GM21360 (cell line): ENCODE measurements at regions not wholly inside any gene's neighbourhood (a gene's known extent, or its start where the extent isn't known, plus 50 kb on each side); places are given as distances from the start of the nearest gene placed in this dataset.
"Not testable (repeated sequence)": the region's sequence is repeated elsewhere in the genome, so short reads cannot be mapped to it uniquely, and the experiment has no call there.

Source experiments
- ATAC-seq: cut with Tn5 transposase; IDR thresholded peaks from one replicate; pipeline ENCODE4 v1.9.1; 2021; ENCODE audit warnings: mild to moderate bottlenecking, moderate library complexity; ENCODE audit not compliant: unreplicated experiment

GRCh38 chr5:103896593-103896992 lies 334.0 kb upstream of the NUDT12 start:
- ATAC-seq: no peak

GRCh38 chr5:103895738-103896137 lies 333.1 kb upstream of the NUDT12 start:
- no peak for ATAC-seq

- no peak for ATAC-seq
Observed at GRCh38 chr5:103894882-103895281, 332.3 kb upstream of the NUDT12 start.

DNA sequence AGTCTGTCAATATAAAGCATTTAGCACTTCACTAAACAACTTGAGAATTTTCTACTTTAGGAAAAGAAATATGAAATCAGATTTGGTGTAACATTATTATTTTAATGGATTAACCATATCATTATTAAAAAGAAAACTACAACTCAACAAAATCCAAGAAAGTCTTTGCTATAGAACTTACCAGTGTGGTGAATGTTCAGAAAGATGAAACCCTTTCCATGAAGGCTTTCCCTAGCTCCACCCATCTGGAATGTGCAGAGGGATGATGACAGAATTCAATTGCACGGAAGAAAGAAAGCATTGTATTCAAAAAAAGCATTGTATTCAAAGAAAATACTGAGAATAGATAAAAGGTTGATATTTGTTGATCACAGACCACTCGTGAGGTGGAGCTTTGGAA lies 328.6 kb upstream of the NUDT12 start:
- no peak for ATAC-seq

DNA sequence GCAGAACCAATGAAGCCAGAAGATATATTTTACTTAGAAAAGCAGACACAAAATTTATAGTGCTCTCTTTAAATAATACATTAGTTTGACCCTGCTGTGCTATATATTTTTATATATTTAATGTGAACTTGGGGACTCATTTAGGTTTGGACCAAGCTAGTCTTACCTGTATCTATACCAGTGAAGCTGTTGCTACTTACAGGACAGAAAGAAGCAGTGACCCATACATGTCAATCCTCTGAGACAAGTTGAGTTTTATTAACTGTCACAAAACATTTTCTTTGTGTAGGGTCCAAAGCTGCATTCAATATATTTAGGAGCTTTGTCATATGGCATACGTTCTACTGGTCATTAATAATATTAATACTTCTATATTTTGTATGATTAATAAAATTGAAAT lies 327.7 kb upstream of the NUDT12 start:
- ATAC-seq: no peak

DNA sequence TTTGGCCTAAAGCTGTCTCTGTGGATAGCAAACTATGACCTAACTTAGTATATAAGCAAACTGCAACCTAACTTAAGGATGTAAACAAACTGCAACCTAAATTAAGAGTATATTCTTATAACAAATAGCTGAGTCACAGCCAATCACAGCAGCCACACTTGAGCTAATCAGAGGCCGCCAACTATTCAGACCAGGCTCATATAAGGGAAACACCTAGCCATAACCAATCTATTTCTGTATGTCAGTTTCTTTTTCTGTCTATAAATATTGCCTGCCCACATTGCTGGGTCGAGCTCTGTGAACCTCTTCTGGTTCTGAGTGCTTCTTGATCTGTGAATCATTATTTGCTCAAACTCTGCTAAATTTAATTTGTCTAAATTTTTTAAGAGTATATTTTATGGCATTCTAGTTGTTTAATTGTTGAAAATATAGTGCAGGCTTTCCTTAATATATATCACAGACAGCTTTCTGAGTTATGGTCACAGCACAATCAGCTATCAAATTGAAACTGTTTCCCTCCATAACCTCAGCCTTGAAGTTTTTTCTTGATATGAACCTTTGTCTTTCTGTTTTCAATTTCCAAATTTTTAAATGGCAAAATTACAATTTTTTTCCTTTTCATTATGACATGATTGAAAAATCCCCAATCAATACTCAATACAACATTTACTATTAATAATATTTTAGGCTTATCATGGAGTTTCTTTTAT lies 327.1 kb upstream of the NUDT12 start:
- peak; percentile 89 for ATAC-seq

DNA sequence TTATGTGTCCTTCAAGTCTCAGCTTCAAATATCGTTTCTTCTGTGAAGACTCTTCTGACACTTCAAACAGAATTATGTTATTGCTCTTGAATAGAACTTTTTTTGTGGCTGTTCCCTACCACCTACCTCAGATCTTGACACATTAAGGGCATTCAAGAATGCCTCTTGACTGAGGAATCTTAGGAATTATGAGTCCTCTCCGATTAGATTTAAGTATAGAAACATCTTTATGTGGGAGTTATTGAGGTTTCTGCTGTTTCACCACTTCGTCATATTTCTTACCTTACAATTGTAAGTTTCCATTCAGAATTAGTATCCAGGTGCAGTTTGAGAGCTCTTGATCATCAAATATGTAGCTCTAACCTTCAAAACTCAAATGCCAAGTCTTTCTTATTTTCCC lies 324.2 kb upstream of the NUDT12 start:
- ATAC-seq: no peak

GRCh38 chr5:103883143-103883542 lies 320.6 kb upstream of the NUDT12 start:
- no peak for ATAC-seq

GRCh38 chr5:103881560-103881959 lies 319.0 kb upstream of the NUDT12 start:
- no peak for ATAC-seq

DNA sequence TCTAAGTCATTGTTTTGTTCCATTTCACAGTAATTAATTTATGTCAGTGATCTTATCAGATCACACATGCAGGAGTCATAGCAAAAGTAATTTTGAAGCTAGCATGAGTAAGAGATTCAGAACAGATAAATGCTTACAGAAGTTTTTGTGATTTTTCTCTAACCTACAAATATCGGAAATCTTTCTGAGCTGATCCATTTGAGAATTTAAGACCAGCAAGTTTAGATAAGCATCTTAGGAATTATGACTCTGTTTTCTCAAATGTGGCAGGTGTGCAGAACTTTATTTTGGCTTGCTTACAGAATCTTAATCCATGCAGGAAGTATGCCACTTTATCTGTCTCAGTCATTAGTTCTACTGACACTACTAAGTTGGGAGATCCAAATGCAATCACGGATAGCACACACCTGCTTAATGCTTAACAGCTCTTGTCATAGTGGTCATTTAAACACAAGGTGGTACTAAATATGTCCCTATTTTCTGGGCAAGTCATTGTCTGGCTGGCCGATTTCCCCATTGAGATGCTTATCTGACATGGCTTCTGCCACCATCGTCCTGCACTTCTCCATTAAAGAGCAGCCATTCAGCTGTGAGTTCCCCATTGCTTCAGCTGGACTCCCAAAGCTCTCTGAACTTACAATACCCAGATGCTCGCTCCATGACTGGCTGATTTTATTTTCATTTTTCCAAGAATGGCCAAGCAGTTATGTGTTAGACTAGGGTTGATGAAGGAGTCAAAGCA lies 305.4 kb upstream of the NUDT12 start:
- ATAC-seq: no peak

GRCh38 chr5:103866169-103866568 lies 303.6 kb upstream of the NUDT12 start:
- no peak for ATAC-seq

GRCh38 chr5:103862398-103862797 lies 299.8 kb upstream of the NUDT12 start:
- no peak for ATAC-seq

- no peak for ATAC-seq
Observed at GRCh38 chr5:103860327-103860726, 297.7 kb upstream of the NUDT12 start.

DNA sequence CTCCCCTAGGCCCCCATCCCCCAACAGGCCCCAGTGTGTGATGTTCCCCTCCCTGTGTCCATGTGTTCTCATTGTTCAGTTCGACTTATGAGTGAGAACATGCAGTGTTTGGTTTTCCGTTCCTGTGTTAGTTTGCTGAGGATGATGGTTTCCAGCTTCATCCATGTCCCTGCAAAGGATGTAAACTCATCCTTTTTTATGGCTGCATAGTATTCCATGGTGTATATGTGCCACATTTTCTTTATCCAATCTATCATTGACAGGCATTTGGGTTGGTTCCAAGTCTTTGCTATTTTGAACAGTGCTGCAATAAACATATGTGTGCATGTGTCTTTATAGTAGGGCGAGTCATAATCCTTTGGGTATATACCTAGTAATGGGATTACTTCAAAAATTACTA lies 295.8 kb upstream of the NUDT12 start:
- not testable (repeated sequence) for ATAC-seq

DNA sequence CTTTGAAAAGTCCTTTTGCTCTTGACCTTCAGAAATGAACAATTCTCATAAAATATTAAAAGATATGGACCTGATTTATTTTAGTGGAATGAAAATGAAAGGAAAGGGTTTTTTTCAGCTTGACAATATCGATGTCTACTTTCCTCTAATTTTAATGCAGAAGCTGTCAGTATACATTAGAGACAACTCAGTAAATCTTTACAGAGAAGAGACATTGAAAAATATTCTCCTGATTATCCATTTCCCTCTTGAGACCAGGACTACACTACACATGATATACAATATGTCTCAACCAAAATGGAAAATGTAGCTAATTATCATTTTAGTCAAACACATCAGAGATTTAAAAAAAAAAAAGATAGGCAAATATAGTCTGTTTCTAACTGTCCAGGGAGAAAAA lies 288.5 kb upstream of the NUDT12 start:
- no peak for ATAC-seq

- peak; percentile 55 for ATAC-seq
Observed at GRCh38 chr5:103849934-103850333, 287.3 kb upstream of the NUDT12 start.

DNA sequence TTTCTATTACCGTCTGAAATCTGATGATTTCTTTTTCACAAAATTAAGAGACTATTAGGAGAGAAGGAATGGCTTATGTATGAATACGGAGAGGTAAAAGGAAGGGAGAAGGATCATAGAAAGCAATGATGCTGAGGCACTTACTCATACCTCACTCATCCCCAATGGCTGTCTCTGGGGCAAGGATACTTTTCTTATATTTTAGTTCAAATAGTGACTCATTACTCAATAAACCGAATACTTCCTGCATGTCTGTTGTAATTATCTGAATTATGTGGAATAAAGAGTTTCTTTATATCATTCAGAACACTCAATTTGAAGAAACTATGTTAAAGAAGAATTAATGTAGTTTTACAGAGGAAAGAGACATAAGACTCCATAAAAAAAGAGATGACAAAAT lies 284.5 kb upstream of the NUDT12 start:
- no peak for ATAC-seq

- ATAC-seq: no peak
Observed at GRCh38 chr5:103842936-103843335, 280.3 kb upstream of the NUDT12 start.

- ATAC-seq: no peak
Observed at GRCh38 chr5:103840600-103840999, 278.0 kb upstream of the NUDT12 start.

- ATAC-seq: no peak
Observed at GRCh38 chr5:103834216-103834615, 271.6 kb upstream of the NUDT12 start.

DNA sequence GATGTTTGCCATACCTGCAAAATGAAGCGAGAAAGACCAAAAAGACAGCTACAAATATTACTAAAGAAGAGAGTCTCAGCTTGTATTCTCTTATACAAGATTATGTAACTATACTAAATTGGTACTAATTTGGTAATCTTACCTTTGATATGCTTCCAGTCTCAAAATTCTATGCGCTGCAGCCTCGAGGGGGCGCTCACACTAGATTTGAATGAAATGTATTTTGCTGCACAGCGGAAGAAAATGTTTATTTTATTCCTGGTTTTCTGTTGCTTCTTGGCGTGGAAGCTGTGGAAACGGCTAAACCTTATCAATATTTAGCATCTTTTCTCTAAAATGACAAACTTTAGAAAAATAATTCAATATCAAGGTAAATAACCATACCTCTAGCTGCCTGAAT lies 267.0 kb upstream of the NUDT12 start:
- no peak for ATAC-seq

DNA sequence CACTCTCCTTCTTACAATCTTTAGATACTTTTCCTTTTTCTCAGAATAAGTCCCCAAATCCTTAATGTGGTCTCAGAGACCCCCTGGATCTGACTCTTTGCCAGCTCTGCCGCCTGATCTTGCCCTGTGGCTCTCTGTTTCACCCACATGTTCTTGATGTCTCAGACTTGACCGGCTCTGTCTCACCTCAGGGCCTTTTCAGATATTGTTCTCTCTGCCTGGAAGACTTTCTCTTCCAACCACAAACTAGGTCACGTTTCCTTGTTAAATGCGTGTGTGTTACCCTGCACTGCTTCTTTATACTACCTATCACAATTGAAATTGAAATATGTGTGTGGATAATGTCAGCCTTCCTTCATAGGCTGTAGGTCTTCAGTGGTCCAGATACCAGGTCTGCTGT lies 265.4 kb upstream of the NUDT12 start:
- ATAC-seq: no peak

DNA sequence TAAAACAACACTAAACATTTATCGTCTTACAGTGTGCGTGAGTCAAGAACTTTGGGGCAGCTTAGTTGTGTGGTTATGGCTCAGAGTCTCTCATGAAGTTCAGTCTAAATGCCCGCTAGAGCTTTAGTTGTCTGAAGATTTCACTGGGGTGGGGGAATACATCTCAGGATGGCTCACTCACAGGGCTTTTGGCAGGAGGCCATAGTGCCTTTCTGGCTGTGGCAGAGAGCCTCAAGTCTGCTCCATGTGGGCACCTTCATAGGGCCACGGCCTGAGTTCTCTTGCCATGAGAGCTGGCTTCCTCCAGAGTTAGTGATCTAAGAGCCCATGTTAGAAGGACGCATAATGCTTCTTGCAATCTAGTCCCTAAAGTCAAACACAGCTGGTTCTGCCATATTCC lies 258.8 kb upstream of the NUDT12 start:
- ATAC-seq: no peak
